HG03469 (cell line): ENCODE measurements at regions not wholly inside any gene's neighbourhood (a gene's known extent, or its start where the extent isn't known, plus 50 kb on each side); places are given as distances from the start of the nearest gene placed in this dataset.
"Not testable (repeated sequence)": the region's sequence is repeated elsewhere in the genome, so short reads cannot be mapped to it uniquely, and the experiment has no call there.

Experiments used
- ATAC-seq: cut with Tn5 transposase; IDR thresholded peaks from one replicate; pipeline ENCODE4 v1.9.1; 2021; ENCODE audit warnings: mild to moderate bottlenecking, moderate library complexity, moderate number of reproducible peaks; ENCODE audit not compliant: unreplicated experiment

- no peak for ATAC-seq
Observed at GRCh38 chr5:89584339-89584956, 701.5 kb upstream of the MEF2C start.

GRCh38 chr5:89583534-89583933, 700.5 kb upstream of the MEF2C start:
- ATAC-seq = no peak

GRCh38 chr5:89582768-89583339, 699.9 kb upstream of the MEF2C start:
- ATAC-seq = no peak

DNA sequence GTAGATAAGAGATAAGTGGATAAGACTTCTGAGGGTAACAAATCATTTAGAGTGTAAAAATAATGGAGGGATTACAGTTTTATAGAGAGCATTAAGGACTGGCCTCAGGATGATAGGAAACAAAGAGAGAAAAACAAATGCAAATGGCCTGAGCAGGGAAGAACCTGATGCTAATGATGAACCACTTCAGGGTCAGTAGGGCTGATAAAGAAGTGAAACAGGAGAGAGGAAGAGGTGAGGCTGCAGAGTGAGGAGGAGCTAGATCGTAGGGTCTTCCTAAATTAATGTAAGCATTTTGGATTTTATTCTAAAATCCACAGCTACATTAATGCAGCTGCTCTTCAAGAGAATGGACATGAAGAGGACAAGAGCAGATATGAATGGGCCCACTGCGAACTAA, 698.0 kb upstream of the MEF2C start:
- ATAC-seq = no peak

GRCh38 chr5:89575319-89575718, 692.3 kb upstream of the MEF2C start:
- no peak for ATAC-seq

DNA sequence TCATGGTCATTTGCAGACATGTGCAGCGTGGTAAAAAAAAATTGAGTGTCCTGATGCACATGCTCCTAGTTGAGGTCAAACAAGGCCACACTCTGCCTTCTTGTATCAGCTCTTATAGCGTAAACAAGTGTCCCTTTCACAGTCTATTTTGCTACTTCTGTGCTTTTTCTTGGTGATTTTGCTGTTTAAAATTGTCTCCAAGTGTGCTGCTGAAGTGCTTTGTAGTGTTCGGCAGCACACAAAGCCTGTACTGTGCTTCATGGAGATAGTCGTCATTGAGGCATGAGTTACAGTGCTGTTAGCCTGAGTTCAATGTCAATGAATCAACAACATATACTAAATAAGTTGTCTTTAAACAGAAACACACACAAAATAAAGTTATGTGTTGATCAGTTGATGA, 690.4 kb upstream of the MEF2C start:
- ATAC-seq = no peak

- no peak for ATAC-seq
Observed at GRCh38 chr5:89572696-89573095, 689.7 kb upstream of the MEF2C start.

GRCh38 chr5:89570557-89570956, 687.6 kb upstream of the MEF2C start:
- ATAC-seq = no peak

GRCh38 chr5:89566340-89566739, 683.4 kb upstream of the MEF2C start:
- no peak for ATAC-seq

GRCh38 chr5:89560696-89561095, 677.7 kb upstream of the MEF2C start:
- no peak for ATAC-seq

DNA sequence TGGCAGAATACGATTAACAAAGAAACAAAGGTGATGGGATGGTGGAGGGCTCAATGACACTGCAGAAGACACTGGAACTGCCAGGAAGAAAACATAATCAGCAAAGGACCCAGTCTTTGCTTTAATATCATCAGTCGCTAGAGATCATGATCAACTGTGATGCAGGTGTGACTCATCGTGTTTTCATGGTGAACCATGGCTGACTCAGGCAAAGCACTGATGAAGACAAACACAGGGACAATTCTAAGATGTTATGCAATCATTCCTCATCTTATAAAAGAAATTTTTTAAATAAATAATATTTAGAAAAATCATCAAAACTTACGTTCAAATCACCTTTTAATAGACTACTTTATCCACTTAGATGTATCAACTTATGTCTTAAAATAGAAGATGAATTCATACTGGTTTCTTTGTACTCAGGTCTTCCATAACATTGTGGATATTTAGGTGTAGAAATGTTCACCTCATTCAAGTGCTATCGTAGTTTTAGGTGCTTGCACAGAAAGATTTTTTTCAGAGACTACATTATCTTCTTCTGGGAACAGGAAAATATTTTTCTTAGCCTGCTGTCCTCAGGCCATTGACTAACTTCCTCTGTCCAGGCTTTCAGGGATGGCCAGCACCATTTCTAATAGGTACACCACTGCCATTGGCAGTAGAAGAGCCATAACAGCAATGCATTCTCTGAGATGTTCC, 673.4 kb upstream of the MEF2C start:
- ATAC-seq = no peak

GRCh38 chr5:89546657-89547056, 663.7 kb upstream of the MEF2C start:
- no peak for ATAC-seq

DNA sequence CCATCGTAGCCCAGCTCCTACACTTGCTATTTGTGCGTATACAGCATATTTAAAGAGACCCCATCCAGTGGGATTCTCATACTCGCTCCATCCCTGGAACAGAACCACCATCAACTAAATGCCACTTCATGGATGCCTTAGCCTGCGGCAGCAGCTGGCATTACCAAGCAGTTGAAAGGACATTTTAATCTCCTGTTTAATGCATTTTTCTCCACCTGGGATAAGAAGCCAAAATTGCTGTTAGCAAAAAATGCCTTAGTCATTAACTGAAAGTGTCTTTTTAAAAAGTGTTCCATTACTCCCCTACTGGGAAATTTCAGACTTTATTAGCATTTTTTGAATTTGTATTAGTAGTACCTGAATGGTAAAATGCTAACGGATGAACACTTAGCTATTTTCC, 662.6 kb upstream of the MEF2C start:
- no peak for ATAC-seq

- ATAC-seq = no peak
Observed at GRCh38 chr5:89545076-89545475, 662.1 kb upstream of the MEF2C start.

DNA sequence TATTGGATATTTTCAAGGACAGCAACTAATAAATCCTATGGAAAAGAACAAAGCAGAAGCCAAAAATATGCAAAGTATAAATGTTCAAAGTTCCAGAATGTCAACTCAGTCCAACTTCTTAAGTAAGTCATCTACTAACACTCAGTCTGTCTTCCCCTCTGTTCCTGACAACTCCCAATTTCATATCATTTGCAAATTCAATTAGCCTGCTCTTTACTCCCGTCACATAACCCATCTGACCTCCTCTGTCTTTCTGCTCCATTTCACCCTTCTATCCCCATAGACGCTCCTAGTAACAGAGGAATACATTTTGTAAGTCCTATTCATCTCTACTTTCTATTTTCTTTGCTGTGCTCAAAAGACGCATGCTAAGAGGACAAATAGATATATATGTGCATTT, 659.8 kb upstream of the MEF2C start:
- no peak for ATAC-seq

DNA sequence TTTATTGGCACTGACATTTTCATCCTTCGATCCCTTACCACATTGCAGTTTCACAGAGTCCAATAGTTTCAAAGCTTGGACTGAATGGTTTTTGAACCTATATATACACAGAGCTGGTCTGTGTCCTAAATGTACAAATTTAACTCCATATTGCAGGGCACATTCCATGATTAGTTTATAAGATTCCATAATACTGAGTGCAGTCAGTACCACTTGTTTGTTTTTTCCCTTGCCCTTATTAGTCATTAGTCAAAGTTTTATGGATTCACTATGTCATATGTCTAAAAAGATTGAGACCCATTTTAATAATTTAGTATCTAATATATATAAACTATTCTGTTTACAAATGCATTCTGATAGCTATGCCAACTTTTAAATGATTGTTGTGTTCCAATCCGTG, 654.8 kb upstream of the MEF2C start:
- ATAC-seq = no peak

- ATAC-seq = no peak
Observed at GRCh38 chr5:89536020-89536419, 653.0 kb upstream of the MEF2C start.

DNA sequence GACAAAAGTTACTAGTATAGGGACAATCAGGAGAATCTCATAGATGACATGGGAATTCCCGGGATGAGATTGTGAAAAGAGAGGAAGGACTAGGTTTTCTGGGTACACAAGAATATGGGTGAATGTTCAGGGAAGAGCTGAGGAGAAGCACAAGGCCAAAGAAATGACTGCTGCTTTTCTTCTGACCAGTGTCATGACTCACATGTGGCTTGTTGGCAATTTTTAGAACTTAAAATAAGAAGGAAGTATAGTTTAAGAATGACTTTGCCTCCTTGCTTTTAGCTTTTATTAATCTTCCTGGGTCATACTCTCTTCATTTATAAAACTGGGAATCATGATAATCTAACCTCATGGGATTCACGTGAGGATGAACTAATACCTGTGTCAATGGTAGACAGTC, 652.4 kb upstream of the MEF2C start:
- no peak for ATAC-seq

DNA sequence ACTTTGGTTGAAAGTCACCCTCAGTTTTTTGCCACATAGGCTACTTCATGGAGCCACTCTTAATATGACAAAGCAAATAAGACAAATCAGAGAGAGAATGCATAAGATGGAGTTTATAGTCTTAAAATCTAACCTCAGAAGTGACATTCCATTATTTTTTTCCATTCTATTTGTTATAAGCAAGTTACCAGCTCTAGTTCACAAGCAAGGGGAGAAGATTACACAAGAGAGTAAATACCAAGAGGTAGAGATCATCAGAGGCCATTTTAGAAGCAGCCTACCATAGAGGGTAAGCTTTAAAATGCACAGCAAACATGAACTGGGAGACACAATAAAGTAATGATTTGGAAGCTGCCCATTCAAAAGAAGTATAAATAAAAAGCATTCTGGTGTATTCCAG, 651.3 kb upstream of the MEF2C start:
- no peak for ATAC-seq

DNA sequence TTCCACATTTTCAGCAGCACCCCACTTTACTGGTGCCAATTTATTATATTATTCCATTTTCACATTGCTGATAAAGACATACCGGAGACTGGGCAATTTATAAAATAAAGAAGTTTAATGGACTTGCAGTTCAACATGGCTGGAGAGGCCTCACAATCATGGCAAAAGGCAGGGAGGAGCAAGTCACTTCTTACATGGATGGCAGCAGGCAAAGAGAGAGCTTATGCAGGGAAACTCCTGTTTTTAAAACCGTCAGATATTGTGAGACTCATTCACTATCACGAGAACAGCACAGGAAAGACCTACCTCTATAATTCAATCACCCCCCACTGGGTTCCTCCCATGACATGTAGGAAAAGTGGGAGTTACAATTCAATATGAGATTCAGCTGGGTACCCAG, 641.8 kb upstream of the MEF2C start:
- ATAC-seq = no peak

GRCh38 chr5:89523867-89524266, 640.9 kb upstream of the MEF2C start:
- not testable (repeated sequence) for ATAC-seq

DNA sequence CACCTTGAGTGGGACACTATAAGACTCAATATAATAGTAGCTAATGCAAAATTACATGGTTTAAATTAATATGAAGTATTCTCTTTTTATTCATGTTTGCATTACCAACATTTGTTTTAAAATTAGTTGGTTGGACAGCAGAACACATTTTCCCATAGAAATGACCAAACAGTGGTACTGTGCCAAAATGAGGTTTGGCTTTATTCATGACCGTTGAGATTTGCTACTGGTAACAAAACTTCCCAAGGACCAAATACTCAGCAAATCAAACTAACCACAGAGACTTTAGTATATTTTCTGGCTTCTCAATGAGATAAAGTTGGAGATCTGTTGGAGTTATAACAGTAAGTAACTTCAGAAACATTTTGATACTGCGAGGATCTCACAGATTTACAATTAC, 637.8 kb upstream of the MEF2C start:
- ATAC-seq = no peak
